H1 (cell line): ENCODE measurements at regions not wholly inside any gene's neighbourhood (a gene's known extent, or its start where the extent isn't known, plus 50 kb on each side); places are given as distances from the start of the nearest gene placed in this dataset.

Source experiments
- BRCA1 ChIP-seq: IDR thresholded peaks from 2 replicates; pipeline ENCODE4 v1.6.1; 2012; ENCODE audit warnings: low read depth, low read length, improper control_type of control experiment
- GABPA ChIP-seq: IDR thresholded peaks from 2 replicates; pipeline ENCODE4 v1.6.1; 2011; ENCODE audit warnings: mild to moderate bottlenecking, low read length, moderate library complexity, borderline replicate concordance; ENCODE audit not compliant: insufficient read depth
- KDM1A ChIP-seq: fragments of 200-600, 300-600 bp; sonication (generic); IDR thresholded peaks from 2 replicates; pipeline ENCODE4 v1.7.1; 2016; ENCODE audit warnings: mild to moderate bottlenecking, low read length, borderline replicate concordance
- RBBP5 ChIP-seq: IDR thresholded peaks from 2 replicates; pipeline ENCODE4 v1.7.1; 2012; ENCODE audit warnings: low read depth, mild to moderate bottlenecking, inconsistent platforms, low read length, moderate library complexity, borderline replicate concordance
- RFX5 ChIP-seq: IDR thresholded peaks from 2 replicates; pipeline ENCODE4 v1.6.1; 2011; ENCODE audit warnings: low read depth, low read length, improper control_type of control experiment, borderline replicate concordance
- TAF7 ChIP-seq: optimal IDR thresholded peaks from 2 replicates; pipeline ENCODE3; 2011; ENCODE audit warnings: low read depth, mild to moderate bottlenecking, inconsistent platforms, low read length, moderate library complexity, borderline replicate concordance
- TF ChIP-seq, protein P1 (sequence below): IDR thresholded peaks from 2 replicates; pipeline ENCODE4 v1.6.1; 2012; ENCODE audit warnings: low read length, inconsistent platforms

GRCh38 chrX:46236411-46236810, 308.8 kb downstream of the ZNF674 start (continued):
- TF ChIP-seq TAF7 (no peak), RBBP5 (no peak), KDM1A (no peak), BRCA1 (no peak), RFX5 (no peak), GABPA (no peak)
- TF ChIP-seq, protein P1, sequence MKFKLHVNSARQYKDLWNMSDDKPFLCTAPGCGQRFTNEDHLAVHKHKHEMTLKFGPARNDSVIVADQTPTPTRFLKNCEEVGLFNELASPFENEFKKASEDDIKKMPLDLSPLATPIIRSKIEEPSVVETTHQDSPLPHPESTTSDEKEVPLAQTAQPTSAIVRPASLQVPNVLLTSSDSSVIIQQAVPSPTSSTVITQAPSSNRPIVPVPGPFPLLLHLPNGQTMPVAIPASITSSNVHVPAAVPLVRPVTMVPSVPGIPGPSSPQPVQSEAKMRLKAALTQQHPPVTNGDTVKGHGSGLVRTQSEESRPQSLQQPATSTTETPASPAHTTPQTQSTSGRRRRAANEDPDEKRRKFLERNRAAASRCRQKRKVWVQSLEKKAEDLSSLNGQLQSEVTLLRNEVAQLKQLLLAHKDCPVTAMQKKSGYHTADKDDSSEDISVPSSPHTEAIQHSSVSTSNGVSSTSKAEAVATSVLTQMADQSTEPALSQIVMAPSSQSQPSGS: no peak
